Breast epithelium (tissue), 3 donors: ENCODE measurements at regions not wholly inside any gene's neighbourhood (a gene's known extent, or its start where the extent isn't known, plus 50 kb on each side); places are given as distances from the start of the nearest gene placed in this dataset.

Experiments
- CTCF ChIP-seq, 3 donors: fragments of 450-650 bp; IDR thresholded peaks; one replicate each; pipeline ENCODE4 v1.5.1; 2016 to 2017; ENCODE audit warnings: antibody characterized with exemption in 3 of 3, mild to moderate bottlenecking in 3 of 3, moderate library complexity in 3 of 3
- POLR2A ChIP-seq: fragments of 450-650 bp; IDR thresholded peaks from one replicate; pipeline ENCODE4 v1.6.1; 2016; ENCODE audit warnings: antibody characterized with exemption, mild to moderate bottlenecking, moderate library complexity

GRCh38 chr11:116055064-116055463, 550.8 kb upstream of the CADM1 start:
- TF ChIP-seq CTCF (IDR thresholded peaks at IDR 0.05) (no peak), POLR2A (no peak)
